Islet of Langerhans (tissue), 1 donor: ENCODE measurements at regions not wholly inside any gene's neighbourhood (a gene's known extent, or its start where the extent isn't known, plus 50 kb on each side); places are given as distances from the start of the nearest gene placed in this dataset.
"Not testable (repeated sequence)": the region's sequence is repeated elsewhere in the genome, so short reads cannot be mapped to it uniquely, and the experiment has no call there.

Source experiments
- FAIRE-seq: peaks from one replicate; lab custom pipeline; 2011; peaks lifted over from hg19 to GRCh38; lab: Jason Lieb, UNC

DNA sequence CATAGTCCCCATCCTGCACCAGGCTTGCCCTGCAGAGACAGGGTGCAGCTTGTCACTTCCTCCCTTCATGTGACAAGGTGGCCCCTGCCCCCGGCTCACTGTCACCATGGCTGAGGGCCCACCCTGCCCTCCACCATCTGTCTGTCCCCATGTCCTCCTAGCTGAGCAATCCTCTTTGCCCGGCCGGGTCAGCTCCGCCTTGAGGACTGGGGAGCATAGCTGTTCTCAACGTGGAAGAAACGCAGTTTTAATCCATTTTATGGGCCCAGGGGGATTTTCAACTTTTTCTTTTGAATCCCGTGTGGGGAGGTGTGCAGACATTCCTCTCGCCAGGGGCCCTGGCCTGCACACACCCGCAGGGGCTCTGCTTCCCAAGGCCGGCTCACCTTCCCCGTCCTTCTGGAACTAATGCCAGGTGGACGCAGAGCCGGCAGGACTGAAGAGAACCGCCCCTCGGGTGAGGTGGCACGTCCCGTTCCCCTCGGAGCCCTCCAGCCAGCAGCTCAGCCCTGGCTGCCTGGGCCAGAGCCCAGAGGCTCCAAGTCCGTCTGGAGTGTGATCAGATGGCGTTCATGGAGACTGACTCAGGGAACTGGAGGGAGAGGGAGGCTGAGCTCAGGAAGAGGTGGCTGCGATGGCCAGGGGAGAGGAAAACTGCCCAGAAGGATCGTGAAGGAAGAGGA, 1108.7 kb downstream of the BRD1 start:
- FAIRE-seq = no peak

DNA sequence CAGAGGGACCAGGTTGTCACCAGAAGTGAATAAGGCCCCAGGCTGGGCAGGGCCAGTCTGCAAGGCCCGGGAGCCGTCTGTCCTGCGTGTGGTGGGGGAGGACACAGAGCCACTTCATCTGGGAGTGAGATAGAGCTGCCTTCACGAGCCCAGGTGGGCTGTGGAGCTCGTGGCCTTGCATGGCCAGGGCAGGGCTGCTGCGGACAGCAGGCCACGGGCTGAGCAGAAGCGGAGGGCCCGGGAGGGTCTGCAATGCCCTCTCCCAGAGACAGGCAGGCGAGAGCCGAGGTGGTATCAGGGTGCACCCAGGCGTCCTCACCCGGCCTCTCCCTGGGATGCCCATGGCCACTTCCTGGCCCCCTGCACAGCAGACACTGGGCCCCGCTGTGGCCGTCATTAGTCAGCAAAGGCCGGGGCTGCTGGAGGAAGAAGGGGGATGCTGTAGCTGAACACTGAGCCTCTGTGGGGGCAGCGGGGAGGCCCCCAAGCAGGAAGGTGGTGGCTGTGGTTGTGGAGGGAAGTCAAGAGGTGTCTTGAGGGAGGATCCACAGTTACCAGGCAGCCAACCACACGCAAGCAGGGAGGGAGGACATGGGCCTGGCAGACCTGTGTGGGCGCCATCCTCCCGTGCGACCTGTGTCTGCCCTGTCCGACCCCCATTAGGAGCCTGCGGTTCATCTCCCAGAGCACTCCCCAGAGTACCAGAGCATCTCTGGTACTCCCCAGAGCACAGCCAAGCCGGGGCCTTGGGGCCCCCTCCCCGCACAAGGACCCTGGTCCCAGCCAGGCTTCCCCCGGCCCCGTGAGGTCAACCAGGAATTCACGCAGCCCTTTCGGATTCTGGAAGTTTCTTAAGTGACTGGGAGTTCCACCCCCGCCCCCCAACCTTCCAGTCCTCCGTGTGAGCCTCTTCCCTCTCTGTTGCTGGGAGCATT, 1109.5 kb downstream of the BRD1 start:
- no peak for FAIRE-seq

DNA sequence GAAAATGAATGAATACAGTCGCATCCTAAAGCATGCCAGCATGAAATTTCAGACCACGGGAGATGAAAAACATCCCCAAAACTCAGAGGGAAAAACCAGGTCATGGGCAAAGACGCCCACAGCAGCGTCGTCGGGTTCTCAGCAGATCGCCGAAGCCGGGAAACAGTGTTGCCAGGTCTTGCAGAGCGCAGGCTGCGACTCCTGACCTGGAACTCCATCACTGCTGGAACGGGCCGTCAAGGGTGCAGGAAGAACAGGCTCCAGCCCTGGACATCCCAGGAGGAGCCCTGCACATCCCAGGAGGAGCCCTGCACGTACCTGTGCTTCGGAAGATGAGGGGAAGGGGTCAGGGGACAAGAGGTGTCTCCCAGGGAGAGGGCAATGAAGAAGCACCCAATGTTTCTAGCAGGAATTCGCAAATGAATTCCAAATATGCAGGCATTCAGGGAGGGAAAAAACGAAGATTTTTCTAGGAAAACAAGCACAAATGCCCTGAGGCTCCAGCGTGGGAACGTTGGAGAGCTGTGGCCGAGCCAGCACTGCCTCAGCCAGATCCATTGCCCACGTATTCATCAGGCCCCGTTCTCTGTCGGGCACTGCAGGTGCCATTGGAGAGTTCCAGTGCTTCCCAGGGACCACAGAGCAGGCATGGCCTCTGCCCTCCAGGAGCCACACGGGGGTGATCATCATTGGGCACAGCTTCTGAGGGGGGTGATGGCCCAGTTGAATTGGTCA, 1110.4 kb downstream of the BRD1 start:
- FAIRE-seq = no peak

DNA sequence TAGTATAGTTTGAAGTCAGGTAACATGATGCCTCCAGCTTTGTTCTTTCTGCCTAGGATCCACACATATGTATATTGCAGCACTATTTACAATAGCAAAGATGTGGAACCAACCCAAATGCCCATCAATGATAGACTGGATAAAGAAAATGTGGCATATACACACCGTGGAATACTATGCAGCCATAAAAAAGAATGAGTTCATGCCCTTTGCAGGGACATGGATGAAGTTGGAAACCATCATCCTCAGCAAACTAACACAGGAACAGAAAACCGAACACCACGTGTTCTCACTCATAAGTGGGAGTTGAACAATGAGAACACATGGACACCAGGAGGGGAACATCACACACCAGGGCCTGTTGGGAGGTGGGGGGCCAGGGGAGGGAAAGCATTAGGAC, 1111.5 kb downstream of the BRD1 start:
- FAIRE-seq = not testable (repeated sequence)

DNA sequence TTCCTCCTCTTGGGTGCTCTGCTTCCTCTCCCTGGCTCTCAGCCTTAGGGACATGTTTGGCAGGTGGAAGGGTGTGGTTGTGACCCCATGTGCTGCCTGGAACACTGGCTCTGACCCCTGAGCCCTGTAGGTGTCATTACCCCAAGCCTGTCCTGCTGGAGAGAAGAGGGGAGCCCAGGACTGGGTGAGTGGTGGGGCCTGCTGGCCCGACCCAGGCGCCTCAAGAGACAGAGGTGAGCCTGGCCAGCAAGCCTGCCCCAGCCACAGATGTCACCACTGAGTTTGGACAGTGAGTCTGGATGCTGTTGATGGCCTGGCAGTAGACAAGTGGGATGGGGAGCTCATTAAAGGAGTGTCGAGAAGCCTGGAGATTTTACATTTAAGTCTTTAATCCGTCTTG, 1112.2 kb downstream of the BRD1 start:
- FAIRE-seq = no peak

DNA sequence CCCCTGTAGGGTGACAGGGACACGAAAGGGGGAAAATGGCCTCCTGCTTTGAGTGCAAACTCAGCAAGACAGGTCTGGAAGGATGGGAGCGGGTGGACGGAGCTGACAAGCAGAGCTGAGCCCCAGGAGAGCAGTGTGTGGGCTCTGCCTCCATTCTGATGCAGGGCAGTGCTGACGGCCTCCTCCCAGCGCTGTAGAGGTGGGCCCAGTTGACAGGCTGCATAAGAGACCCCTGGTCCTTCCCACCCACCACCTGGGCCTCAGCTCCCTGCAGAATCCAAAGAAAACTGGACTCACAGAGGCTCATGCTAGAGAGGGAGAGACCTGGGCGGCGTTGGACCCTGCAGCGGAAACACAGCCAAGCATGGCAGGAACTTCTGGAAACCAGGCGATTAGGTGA, 1113.4 kb downstream of the BRD1 start:
- no peak for FAIRE-seq

DNA sequence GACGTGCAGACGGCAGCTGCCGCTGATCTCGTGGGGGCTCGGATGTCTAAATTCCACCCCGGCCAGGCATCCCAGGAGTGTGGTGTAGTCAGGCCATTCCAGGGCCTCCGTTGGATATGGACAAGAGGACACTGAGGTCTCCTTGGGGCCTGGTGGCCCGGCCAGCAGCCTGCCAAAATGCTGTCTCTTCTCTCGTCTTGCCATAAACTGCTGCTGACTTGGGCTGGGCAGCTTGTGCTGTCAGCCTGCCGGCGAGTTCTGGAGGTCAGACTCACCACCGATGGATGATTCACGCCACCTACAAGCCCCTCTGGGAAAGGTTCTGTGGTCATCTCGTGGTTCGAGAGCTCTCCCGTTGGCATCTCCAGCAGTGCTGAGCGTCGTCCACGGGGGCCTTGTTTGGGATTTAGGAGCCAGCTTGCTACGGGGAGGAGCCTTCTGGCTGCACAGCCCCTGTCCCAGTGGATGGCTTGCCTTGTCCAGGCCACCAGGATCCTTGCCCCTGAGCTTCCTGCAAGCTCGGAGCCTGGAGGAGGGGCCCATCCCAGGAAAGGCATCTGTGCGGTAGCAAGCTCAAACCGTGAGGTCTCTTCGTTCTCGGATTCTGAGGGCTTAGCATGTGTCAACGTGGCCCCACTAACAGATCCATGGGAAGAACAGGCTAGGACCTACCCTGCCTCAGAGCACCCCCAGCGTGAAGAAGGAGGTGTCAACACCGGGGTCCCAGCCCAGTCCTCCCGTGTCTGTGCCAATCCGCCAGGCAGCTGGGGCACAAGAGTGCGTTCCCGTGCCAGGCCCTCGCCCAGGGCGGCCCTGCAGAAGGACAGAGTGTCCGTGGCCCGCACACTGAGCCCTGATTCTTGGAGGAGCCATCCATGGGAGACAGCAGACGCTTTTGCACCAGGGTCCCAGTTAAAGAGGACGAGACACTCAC, 1114.1 kb downstream of the BRD1 start:
- no peak for FAIRE-seq

DNA sequence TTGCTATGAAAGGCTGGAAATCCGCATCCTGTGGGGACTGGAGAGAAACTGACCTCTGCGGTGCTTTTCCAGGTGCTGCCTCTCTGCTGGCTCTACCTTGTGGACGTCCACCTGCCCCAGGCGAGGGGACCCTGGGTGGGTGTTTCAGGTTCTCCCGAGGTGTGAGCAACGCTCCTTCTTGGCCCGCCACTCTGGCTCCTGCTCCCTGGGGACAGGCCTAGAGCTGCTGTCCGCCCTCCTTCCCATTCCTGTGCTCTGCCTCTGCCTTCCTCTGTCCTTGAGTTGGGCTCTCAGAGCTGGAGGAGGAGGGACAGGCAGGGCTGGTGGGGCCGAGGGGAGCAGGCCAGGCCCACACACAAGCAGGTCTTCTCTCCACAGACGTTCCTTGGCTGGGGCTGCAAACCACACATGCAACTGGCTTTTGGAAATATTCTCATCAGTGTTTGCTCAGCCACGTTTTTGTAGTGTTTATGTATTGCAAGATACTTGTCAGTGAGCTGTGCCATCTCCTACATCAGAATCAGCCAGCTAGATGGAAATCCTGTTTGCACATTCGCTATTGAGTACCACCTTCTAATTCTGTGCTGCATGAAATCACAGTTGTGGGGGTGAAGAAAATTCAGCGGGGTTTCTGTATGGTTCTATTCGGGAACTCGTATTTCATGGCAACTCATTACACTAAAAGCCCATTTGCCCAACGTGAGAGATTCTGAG, 1115.0 kb downstream of the BRD1 start:
- no peak for FAIRE-seq

DNA sequence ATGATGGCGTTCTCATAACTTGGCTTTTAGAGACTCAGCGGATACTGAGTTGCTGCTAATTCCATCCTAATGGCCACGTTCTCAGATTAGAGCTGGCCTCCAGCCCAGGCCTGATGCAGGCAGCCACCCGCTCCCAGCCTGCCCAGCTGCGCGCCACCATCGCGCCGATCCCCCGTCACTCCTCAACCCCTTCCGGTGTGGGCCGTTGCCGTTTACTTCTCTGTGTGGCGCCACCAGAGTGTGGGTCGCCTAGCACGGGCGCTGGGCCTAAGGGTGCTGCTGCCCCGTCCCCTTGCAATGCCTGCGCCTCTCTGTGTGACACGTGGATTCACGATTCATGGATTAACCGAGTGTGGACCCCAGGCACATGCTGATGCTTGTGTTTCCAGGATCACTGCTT, 1116.0 kb downstream of the BRD1 start:
- no peak for FAIRE-seq

DNA sequence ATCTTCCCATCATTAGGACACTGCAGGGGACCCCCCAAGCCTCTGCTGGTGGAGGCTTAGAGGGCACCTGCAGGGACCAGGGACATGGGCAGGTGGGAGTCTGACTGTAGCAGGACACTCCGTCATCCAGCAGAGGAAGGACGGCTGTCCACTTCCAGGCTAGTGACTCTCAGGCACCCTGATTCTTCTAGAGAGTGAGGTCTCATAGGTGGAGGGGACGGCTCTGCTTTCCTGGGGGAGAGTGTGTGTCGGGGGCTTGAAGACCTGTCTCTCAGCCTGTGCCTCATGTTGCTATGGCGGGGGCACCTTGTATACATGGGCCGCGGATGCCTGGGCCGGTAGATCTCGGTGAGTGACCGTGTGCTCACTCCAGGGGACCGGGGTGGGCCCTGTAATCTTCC, 1116.6 kb downstream of the BRD1 start:
- FAIRE-seq = no peak

DNA sequence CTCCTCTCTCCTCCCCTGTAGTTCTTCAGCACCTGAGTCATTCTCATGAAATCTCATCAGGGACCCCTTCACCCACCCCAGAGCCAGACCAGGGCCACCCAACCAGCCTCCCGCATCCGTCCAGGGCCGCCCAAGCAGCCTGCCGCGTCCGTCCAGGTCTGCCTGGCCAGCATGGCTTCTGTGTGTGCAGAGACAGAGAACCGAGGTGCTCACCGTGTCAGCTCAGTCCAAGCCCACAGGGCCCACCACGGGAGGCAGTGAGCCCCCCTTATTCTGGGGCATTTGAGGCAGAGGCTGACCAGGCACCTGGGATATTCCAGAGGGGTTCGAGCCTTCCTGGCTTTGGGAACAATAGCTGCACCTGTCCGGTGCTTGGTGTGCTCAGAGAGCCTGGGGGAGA, 1117.3 kb downstream of the BRD1 start:
- no peak for FAIRE-seq

DNA sequence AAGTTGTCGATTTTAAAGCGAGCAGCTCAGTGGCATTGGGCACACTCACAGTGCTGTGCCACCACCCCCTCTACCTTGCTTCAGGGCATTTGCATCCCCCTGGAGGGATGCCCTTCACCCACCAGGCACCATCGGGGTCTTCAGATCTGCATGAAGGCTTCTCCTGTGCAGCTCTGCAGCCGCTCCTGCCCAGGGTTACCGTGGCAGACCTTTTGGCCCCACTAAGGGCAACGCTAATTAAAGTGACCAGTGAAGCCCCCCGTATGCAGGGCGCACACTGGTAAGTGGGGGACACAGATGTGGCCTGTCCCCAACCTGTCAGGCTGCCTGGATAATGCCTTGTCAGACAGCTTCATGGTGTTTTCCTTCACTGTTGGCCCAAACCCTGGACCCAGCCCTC, 1117.7 kb downstream of the BRD1 start:
- no peak for FAIRE-seq

DNA sequence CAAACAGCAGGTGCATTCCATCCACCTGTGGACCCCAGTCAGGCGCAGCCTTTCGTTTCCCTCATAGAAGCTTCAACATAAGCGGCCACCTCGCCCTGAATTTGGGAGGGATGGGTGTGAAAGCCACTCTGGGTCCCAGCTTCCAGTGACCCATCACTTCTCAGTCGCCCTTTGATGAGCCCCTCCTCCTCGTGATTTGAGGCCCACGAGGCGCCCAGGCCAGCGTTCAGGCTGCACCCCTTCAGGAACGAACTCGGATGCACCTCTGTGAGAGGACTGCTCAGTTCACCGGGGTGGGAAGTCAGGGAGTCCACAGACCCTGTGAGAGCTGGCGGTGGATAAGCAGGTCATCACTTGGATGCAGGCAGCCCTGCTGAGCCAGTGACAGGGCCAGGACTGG, 1118.2 kb downstream of the BRD1 start:
- no peak for FAIRE-seq

DNA sequence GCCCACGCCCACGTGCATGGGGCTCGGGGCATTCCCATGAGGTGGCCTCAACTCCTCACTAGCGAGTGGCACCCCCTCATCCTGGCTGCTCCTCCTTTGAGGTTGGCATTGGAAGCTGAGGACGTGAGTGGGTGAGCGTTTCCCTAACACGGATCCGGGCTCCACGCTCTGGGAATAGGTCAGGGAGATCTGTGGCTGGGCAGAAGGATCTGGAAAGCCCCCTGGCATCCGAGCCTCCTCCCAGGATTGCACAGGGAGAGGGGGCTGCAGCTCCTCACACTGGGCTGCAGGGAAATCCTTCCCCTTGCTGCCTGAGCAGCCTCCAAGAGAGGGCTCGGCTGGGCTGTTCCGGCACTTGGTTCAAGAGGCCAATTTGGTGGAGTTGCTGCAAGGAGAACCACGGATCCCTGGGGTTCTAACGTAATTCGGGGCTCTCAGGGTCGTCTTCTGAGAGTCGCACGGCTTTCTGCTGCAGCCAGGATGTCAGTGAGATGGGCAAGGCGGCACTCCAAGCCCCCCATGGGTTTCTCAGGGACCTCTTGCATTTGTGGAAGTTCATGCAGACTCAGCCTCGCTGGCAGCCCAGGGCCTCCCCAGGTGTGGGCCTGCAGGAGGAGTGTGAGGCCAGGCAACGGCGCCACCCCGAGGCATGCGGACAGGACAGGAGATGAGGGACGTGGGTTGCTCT, 1119.0 kb downstream of the BRD1 start:
- FAIRE-seq = no peak

DNA sequence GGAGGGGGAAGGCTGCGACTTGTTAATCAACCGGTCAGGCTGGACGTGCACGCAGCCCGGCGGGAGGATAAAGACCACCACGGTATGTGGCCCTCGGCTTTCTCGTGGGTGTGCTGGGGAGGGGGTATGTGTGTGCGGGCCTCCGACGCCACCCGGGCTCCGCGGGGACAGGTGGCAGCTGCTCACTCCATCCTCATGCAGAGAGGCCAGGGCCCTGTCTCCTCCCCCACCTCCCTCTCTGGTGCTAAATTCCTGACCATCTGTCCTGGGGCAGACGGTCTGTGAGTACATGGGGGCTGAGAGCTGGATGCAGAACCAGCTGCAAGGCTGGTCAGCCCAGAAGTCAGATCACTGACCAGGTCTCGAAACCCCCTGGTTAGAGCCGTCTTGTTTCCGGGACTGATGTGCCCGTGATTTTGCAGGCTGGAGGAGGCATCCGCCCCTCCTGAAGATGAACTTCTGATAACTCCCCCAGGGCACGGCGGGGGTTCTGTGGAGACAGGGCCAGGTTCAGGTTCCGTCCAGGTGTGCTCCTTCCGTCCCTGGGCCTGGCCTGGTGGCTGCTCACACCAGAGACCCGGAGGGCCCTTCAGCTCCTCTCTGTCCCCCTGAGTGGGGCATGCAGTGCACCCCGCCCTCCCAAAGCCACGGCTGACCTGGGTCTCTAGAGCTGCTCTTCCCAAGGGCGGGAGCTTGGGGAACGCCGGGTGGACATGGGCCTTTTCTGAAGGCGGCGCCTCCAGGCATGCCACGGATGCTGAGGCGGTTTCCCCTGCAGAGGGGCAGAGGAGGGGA, 1119.7 kb downstream of the BRD1 start:
- no peak for FAIRE-seq

DNA sequence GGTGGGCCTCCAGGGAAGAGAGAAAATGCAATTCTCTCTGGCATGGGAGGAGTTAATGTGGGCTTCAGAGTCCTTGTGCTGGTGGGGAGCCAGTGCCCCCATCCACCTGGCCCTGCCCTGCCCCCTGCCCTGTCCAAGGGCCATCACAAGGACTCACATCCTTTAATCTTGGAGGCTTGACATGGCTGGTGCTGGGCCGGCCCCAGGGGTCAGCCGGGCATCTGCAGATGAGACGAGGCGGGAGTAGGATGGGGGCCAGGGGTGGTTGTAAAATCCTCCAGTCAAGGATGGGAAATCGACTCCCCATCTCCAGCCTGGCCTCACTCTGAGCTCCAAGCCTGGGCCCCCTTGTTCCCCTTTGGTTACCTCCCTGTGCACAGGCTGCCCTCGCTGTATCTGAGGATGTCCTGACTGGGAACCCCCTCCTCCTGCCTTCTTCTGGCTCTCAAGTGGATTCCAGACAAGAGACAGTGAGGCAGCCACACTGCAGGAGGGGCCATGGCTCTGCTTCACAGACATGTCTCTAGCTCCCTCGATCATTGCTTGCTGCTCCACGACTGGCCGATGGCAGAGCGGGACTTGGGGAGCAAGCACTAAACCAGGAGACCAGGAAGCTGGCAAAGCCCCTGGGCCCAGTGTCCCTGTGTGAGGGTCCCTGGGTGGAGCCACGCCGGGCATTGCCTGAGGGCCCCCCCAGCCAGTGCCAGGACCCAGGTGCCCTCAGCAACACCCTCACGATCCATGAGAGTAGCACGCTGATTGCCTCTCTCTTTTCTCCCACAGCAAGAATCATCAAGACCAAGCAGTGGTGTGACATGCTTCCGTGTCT, 1120.5 kb downstream of the BRD1 start:
- FAIRE-seq = no peak

DNA sequence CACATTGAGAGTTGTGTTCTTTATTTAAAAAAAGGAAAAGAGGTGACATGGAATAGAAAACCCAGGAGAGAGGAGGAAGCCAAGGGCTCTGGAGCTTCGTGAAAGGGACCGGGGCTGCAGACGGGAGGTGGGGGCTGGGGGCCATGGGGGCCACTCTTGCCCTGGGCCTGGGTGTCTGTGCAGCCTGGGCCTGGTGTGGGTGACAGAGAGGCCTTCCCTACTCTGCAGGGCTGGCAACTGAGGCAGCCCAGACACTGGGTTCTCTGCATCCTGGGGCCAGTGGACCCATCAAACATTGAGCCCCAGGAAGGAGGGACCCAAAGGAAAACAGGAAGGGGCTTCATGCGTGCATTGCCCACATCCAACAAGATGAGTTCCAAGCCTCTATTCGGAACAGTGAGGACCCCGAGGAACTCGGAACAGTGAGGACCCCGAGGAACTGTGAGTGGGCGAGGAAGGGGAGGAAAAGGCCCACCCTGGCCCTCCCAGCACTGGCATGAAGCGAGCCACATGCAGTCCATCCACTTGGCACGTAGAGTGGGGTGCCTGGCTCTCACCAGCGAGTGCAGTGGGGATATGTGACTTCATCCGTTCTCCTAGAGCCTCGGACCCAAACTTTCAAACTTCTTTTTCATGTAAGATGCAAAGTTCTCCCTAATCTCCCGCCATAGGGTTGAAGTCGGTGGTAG, 1121.6 kb downstream of the BRD1 start:
- FAIRE-seq = no peak
